ENCODE measurements at regions not wholly inside any gene's neighbourhood (a gene's known extent, or its start where the extent isn't known, plus 50 kb on each side); places are given as distances from the start of the nearest gene placed in this dataset.

- DNase-seq (ENCODE audit: low read depth), result no peak
- no peak overlapping the region for H3K4me3 ChIP-seq (ENCODE audit: control insufficient read depth, low read depth, low read length)
- TF ChIP-seq, protein P1, sequence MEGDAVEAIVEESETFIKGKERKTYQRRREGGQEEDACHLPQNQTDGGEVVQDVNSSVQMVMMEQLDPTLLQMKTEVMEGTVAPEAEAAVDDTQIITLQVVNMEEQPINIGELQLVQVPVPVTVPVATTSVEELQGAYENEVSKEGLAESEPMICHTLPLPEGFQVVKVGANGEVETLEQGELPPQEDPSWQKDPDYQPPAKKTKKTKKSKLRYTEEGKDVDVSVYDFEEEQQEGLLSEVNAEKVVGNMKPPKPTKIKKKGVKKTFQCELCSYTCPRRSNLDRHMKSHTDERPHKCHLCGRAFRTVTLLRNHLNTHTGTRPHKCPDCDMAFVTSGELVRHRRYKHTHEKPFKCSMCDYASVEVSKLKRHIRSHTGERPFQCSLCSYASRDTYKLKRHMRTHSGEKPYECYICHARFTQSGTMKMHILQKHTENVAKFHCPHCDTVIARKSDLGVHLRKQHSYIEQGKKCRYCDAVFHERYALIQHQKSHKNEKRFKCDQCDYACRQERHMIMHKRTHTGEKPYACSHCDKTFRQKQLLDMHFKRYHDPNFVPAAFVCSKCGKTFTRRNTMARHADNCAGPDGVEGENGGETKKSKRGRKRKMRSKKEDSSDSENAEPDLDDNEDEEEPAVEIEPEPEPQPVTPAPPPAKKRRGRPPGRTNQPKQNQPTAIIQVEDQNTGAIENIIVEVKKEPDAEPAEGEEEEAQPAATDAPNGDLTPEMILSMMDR (IDR thresholded peaks at IDR 0.05; ENCODE audit: control insufficient read depth, insufficient read depth, low read depth, low read length, missing control alignments), result no peak
These were observed 655.9 kb downstream of the DSC3 start for GRCh38 chr18:30386624-30387023.

DNA sequence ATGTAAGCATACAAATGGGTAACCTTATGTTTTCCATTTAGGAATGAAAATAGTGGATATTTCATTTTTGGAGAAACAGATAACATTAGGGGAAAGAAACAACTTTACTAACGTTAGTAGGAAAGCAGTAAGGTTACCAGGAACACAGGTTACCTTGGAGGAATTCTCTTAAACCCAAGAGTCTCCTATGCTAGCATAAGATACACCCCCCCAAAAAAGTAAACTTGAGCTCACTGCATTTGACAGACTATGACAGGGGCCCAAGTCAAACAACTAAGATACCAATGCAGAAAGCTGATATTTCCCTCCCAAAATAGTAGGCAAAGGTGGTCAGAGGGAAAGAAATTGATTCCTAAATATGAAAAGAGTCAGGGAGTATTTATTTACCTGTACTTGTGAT is 656.9 kb downstream of the DSC3 start:
- H3K4me3 ChIP-seq (ENCODE audit: control insufficient read depth, low read depth, low read length), result no peak overlapping the region
- TF ChIP-seq, protein P1 (IDR thresholded peaks at IDR 0.05; ENCODE audit: control insufficient read depth, insufficient read depth, low read depth, low read length, missing control alignments), result no peak
- no peak for DNase-seq (ENCODE audit: low read depth)

- H3K4me3 ChIP-seq (ENCODE audit: control insufficient read depth, low read depth, low read length), result no peak overlapping the region
- TF ChIP-seq, protein P1 (IDR thresholded peaks at IDR 0.05; ENCODE audit: control insufficient read depth, insufficient read depth, low read depth, low read length, missing control alignments), result no peak
- DNase-seq (ENCODE audit: low read depth), result no peak
These were observed 660.7 kb downstream of the DSC3 start for GRCh38 chr18:30381826-30382225.

- H3K4me3 ChIP-seq (ENCODE audit: control insufficient read depth, low read depth, low read length), result no peak overlapping the region
- TF ChIP-seq, protein P1 (IDR thresholded peaks at IDR 0.05; ENCODE audit: control insufficient read depth, insufficient read depth, low read depth, low read length, missing control alignments), result no peak
These were observed 664.4 kb downstream of the DSC3 start for GRCh38 chr18:30378097-30378496.

DNA sequence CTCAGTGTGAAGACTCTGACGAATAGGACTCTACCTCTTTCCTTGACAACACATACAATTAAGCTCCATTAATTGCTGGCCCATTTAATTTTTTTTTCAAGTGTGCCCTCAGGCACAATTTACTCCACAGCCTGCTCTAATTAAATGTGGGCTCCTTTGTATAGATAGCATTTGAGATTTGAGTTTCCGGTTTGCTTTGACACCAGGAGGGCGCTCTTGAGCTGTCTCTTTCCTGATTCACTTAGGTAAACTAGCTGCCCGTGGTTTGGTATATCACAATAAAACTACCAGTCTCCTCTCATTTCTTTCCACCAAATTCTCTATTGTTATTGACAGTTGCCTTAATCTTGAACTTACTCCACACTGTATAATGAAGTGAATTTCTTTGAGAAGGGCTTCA is 666.0 kb downstream of the DSC3 start:
- no peak for DNase-seq (ENCODE audit: low read depth)
- TF ChIP-seq, protein P1 (IDR thresholded peaks at IDR 0.05; ENCODE audit: control insufficient read depth, insufficient read depth, low read depth, low read length, missing control alignments), result no peak

More at GRCh38 chr18:30378097-30378496, 664.4 kb downstream of the DSC3 start:
- no peak for DNase-seq (ENCODE audit: low read depth)

DNA sequence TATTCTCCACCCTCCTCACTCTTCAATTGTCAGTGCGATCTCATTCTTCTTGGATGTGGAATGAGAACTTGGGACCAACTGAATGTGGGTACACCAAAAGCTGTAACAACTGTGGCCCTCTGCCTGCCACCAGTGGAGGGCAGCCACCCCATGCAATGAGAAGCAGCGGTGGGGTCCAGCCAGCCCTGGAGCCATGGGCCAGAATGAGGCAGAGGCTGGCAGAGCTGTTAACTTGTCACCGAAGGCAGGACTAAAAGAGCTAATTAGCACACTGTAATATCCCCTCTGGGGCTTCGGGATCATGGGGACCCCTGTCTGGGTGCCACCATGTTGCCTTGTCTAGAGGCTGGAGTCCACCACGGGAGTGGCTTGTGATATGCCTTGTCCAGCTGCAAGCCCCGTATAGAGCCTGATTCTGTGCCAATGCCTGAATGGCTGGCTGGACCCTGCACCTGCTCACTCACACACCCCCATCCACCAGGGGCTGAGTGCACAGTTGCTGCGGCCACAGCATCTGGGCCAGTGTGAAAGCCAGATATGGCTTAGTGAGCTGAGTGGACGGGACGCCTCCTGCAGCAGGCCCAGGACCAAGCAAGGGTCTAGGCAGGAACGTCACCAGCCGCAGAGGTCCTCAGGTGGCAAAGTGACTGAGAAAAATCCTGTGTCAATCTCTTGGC is 680.5 kb downstream of the DSC3 start:
- no peak overlapping the region for H3K4me3 ChIP-seq (ENCODE audit: control insufficient read depth, low read depth, low read length)
- TF ChIP-seq, protein P1 (IDR thresholded peaks at IDR 0.05; ENCODE audit: control insufficient read depth, insufficient read depth, low read depth, low read length, missing control alignments), result no peak
- DNase-seq (ENCODE audit: low read depth), result no peak

More for the DNA sequence above, 666.0 kb downstream of the DSC3 start:
- H3K4me3 ChIP-seq (ENCODE audit: control insufficient read depth, low read depth, low read length), result no peak overlapping the region
